T-helper 1 cell treated with Interleukin-12 subunit alpha and Interleukin-12 subunit beta and Interleukin-4 antibody, amounts not matched to agents 30 ng/mL and 1 ng/mL, for 36 hours (primary cell): ENCODE measurements at regions not wholly inside any gene's neighbourhood (a gene's known extent, or its start where the extent isn't known, plus 50 kb on each side); places are given as distances from the start of the nearest gene placed in this dataset.

ENCODE experiments used
- intact Hi-C: fragments of 100-400 bp; cut with micrococcal nuclease; formaldehyde crosslinking; loops from one replicate; pipeline ENCODE4 v1.15.1; 2024

DNA sequence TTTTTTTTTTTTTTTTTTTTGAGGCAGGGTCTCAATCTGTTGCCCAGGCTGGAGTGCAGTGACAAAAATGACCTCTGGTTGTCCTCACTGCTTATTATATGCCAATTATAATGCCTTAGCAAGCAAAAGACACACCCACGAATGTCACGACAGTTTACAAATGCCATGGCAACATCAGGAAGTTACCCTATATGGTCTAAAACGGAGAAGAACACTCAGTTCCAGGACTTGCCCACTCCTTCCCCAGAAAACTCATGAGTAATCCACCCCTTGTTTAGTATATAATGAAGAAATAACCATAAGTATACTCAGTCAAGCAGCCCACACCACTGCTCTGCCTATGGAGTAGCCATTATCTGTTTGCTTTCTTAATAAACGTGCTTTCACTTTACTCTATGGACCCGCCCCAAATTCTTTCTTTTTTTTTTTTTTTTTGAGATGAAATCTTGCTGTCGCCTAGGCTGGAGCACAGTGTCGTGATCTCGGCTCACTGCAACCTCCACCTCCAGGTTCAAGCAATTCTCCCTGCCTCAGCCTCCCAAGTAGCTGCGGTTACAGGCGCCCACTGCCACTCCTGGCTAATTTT, 106.2 kb downstream of the SMIM20 start:
- intact Hi-C loops: no loop called here

DNA sequence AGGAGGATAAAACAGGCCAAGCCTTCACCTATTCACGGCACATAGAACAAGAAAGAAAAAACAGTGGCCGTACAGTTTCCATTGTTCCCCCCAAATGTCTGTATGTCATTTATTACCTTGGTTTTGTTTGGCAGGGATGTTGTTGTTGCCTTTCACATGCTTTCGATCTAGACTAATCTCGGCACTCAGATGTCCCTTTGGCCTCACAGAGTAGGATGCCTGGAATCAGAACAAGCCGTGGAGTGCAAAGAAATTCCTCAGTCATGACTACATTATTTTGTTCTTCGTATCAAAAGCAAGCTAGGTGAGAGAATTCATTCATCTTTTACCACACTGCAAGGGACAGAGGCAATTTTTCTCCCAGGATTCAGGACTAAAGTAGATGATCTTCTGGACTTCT, 106.9 kb downstream of the SMIM20 start:
- intact Hi-C loops: no loop called here

DNA sequence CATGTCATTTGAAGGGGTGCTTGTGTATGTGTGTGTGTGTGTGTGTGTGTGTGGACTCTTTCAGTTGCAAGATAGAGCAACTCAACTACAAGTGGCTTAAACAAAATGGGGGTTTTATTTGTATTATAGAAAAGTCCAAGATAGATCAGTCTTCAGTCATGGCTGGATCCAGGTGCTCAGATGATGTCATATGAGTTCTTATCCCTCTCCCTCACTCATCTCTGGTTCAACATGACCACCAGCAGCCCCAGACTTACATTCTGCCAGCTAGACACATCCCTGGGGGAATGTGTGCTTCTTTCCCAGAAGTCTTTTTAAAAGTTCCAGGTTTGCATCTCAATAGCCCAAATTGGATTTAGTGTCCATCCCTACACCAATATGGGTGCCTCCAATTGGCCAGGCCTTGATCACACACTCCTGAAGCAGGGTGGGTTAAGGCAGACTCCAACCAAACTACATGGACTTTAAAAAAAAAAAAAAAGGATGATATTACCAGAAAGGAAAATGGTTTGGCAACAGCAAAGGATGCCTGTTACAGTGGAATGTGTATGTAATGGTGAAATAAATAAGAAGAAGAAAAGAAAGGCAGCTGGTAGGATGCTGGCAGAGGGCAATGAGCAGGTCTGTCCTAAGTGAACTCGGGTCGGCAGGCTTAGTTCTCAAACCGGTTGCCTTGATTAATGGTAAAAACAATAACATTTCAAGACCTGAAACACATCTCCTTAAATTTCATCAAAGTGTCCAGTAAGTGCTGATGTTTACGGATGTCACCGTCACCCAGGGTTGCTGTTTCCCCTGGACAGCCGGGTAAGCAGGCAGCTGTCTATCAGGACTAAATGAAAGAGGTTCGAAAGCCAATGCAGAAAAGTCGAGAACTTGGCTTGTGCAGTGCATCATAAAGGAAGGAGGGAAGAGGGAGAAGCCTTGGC, 107.7 kb downstream of the SMIM20 start:
- intact Hi-C loops: no loop called here

DNA sequence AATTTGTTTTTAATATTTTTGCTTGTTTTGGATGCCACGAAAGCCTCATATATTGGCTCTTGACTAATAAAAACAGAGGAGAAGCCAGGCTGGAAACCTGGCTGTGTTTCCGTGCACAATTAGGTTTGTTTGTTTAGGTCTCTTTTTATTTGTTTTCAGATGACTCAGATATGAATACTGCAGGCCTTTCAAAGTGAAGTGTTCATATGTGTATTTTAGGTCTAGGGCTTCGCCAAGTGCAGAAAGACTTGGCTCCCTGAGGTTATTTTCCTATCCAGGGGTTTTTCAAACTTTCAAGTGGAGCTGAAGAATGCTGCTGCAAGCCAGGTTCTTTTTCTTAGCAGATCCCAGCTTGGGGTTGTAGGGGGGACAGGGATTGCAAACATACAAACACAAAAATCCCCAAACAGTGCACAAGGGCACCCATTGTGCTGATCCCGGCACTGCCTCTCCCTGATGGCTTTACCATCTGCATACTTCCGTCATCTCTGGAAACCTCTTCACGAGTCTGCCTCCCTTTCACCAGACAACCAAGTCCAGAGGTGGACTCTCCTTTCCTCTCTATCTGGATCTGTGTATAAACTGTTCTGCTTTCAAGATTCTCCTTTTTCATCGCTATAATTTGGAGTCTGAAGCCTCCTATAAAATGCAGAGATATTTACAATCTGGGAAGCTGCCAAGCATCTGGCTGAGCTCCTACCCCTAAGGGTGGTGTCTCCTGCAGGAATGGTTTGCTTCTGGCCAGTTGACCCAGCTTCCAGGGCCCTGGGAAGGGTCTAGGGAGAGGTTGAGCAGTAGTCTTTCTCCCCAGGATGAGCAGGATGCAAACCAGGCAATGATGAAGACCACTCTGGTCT, 108.6 kb downstream of the SMIM20 start:
- intact Hi-C loops: no loop called here

DNA sequence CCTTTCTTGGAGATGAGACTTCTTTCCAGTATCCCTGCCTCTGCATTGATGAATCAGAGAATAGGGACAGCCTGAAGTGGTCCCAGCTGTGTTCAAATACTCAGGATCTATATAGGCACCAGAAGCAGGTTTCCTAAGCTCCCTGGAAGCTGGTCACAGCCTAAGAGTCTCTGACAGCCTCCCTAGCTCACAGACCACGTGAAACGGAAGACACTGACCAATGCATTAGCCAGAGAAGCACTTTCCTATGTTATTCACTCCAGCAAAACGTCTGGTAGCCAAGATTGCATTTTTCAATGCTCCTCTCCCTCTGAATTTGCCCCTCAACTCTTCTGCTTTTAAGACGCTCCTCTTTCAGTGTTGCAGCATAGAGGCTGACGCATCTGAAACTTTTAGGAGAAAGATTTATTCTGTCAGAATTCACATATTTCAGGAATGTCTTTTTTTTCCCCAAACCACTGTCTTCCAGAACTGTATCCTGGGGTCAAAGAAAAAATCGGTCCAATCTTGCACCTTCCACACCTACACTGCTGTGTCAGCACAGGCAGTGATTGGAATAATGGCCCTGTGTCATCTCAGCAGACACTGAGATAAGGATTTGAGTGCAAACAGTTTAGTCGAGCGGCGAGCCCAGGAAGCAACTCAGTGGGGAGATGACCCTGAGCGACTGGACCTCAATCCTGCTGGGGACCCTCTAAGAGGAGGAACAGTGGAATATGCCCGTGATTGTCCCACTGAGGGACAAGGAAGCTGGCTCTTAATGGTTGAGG, 109.4 kb downstream of the SMIM20 start:
- intact Hi-C loops: no loop called here

DNA sequence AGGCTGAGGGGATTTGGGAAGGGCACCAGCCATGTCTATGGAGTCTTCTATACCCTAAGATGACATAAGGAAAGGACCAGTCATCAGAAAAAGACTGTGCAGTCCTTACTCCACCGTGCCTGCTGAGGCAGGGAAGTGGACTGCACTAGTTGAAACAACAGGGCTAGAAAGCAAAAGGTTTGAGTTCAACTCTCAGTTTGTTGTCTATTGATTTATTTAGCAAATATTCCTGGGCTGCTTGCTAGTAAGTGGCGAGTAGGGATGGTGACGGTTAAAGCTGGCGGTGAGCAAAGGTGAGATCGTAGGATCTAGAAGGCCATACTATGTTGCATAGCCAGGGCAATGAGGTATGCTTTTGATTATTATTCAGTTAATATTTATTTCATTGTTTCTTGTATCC, 110.1 kb downstream of the SMIM20 start:
- intact Hi-C loops: no loop called here

DNA sequence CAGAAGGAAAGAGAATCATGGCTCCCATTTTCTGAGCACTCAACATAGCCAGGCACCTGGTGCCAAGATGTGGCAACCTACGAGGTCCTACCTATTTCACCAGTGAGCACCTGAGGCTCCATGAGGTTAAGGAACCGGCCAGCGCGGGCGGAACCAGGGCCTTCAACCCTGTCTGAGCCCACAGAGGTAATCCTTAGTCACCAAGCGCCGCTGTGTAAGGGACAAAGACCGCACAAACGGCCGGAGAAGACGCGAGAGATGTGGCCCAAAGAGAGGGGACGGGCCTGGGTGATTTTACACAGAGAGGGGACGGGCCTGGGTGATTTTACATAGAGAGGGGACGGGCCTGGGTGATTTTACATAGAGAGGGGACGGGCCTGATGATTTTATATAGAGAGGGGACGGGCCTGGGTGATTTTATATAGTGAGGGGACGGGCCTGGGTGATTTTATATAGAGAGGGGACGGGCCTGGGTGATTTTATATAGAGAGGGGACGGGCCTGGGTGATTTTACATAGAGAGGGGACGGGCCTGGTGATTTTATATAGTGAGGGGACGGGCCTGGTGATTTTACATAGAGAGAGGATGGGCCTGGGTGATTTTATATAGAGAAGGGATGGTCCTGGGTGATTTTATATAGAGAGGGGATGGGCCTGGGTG, 114.2 kb downstream of the SMIM20 start:
- intact Hi-C loops: loop anchor here (1.0 to 5.0 kb wide), 6 partner anchors 40 to 689 kb away; no protein-coding TSS in a partner anchor

DNA sequence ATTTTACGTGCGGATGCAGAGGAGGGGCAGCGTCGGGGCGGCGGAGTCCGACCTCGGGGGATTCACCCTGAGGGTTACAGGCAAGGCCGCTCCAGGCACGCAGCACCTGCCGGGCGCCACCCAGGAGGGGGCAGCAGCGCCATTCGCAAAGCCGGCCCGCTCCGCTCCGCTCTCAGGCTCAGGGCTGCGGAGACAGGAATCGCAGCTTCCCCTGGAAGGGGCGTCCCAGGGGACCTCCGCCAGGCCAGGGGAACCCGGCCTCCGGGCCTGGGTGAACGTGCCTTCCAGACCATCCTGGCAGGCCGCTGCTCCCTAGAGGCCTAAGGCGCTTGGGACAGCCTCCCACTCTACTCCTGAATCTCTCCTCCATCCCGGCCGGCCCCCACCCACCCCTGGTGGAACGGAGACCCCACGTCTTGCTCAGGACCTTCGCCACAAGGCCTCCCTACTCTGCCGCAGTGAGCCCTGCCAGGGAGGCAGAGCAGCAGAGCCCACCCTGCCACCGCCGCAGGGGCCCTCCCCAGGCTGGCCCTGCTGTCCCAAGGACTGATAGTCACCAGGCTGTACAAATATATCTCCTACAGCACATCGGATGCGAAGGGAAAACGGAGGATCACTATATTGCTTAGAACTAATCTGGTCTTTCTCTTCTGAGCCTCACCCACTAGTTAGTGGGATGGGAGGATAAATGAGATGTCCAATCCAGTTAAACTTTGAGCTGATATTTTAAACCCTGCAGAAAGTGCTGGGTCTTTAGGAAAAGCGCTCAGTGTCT, 115.0 kb downstream of the SMIM20 start:
- intact Hi-C loops: loop anchor here (1.0 to 5.0 kb wide), 7 partner anchors 41 to 981 kb away; no protein-coding TSS in a partner anchor

DNA sequence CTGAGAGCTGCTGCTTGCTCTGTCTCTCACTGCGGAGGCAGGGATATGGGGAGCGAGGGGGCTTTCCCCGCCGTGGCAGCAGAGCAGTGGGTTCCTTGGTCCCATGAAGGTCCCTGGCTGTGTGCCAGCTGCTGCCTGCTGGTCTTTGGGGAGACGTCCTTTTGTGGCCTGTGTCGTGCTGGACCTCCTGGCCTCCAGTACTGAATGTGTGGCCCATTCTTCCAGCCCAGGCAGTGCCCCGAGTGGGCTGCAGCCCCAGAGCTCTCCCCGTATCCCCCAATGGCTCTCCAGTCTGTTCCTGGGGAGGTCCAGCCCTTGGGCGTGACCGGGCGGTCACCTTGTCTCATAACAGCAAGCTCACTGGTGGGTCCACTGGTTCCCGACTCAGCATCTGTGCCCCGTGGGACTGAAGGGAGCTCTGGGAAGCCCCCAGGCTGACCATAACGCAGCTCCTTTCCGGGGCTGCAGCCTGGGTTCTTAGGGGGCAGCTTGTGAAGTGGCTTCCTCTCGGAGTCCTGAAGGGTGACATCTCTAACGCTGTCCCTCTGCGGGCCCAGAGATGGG, 115.6 kb downstream of the SMIM20 start:
- intact Hi-C loops: loop anchor here (1.0 to 5.0 kb wide), 3 partner anchors 45 to 981 kb away; no protein-coding TSS in a partner anchor

DNA sequence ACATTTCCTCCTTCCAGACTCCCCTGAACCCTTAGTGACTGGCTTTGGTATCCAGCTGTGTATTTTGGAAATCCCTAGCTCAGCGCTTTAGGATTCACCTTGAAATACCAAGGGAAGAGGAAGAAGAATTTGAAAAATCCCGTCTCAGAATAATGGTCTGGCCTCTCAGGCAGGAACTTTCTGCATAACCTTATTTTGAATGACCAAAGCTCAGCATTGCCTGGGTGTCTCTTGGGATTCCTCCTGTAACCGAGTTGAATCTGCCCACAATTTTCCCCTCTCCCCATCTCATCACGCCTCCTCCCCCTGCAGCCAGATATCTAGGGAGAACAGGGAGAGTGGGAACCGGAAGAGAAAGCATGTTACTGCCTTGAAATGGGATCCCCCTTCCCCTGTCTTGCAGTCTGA, 116.2 kb downstream of the SMIM20 start:
- intact Hi-C loops: no loop called here

DNA sequence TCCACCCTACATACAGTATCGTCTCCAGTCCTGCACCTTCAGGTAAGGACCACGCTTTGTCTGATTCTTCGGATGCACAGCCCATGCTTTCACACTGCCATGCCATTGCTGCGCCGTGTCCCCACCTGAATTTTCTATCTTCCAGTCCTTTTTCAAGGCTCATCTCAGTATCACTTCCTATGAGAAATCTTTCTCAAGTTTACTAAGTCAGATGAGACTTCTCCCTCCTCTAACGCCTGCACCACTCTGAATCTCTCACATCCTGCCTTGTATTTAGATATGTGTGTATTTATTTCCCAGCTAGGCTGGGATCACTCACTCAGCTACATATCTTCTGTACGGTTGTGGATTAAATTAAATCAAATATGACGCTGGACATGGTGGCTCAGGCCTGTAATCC, 116.8 kb downstream of the SMIM20 start:
- intact Hi-C loops: no loop called here

DNA sequence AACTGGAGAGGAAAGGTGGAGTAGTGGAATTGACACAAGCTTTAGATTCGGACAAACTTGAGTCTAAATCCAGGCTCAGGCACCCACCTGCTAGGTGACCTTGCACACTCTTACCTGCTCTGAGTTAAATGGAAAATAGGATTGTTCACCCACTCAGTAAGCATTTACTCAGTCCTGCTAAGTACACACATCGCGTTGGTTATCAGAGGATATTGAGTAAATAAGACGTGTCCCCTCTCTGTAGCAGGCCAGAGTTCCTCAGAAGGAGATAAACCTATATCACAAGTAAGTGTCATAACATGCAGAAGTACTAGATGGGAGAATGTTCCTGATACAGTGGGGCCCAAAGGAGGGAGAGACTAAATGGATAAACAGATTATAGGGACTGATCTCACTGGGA, 117.7 kb downstream of the SMIM20 start:
- intact Hi-C loops: no loop called here

DNA sequence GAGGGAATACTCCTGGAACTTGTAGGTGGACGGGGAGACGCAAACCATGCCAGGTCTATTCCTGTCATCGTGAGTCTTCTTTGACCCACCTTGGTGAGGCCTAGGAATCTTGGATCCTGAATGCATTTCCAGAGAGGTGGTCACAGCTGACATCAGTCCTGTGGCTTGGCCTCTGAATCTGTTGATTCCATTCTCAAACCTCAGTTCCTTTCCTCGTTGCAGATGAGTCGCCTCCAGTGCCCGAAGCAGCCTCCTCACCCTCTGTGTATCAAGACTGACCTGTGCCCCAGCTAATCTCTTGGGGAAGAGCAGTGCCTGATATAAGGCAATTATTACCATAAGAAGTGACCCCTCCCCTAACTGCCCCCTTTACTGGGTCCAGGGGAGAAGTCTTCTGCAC, 118.1 kb downstream of the SMIM20 start:
- intact Hi-C loops: no loop called here

DNA sequence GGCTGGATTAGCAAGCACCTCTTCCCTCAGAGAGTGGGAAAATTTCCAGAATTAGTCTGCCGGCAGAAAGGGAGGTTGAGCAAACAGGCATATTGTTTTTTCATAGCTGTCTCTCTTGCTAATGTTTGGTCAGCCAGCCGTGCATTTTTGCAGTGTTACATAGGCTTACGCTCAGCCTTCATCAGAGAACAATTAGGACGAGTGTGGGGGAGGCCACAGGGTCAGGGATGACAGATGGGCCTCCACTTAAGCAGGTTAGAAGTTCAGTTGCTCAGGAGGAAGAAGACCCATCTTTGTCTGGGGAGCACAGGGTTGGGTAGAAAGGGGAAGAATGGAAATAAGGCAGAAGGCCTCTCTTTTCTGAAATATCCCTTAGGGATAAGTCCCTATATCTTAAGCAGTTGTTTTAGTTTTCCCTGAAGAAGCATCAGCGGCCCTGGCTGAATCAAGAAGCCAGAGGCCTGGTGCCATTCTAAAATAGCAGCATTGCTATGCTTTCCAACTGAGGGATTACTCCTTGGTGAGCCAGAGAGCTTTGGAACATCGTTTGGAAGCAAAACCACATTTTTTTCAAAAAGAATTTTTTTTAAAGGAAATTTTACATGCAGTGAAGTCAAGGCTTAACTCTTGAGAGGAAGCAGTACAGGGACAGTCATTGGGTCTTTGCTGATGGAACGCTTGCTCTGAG, 118.8 kb downstream of the SMIM20 start:
- intact Hi-C loops: no loop called here

DNA sequence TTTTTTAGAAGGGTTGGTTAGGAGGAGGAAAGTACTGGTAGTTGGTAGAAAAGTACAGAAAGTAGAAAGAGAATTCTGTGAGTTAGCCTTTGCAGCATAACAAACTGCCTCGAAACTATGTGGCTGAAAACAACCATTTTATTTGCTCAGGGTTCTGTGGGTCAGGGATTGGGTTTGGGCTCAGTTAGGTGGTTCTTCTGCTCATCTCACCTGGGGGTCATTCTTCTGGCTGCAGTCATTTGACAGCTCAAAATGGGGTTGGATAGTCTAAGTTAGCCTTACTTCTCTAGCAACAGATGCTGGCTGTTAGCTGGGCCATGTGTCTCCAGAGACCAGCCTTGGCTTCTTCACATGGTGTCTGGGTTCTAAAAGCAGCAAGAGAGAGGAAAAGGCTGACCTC, 119.4 kb downstream of the SMIM20 start:
- intact Hi-C loops: no loop called here

DNA sequence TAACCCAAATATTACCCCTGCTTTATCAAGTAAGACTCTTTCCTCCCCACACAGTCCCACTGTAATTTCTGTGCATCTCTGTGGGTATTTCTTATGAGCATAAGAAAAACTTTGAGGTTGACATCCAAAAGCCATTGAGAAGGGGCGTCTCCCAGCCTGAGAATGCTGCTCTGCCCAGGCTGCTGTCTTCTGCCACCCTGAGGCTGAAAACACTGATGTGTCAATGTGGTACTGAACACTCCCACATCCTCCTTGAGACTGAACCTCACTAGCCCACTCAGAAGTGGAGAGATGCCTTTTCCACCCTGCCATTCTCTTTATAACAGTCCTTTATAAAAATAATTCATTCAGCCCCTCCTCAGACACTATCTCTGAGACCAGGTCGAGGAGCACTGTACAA, 120.8 kb downstream of the SMIM20 start:
- intact Hi-C loops: no loop called here

DNA sequence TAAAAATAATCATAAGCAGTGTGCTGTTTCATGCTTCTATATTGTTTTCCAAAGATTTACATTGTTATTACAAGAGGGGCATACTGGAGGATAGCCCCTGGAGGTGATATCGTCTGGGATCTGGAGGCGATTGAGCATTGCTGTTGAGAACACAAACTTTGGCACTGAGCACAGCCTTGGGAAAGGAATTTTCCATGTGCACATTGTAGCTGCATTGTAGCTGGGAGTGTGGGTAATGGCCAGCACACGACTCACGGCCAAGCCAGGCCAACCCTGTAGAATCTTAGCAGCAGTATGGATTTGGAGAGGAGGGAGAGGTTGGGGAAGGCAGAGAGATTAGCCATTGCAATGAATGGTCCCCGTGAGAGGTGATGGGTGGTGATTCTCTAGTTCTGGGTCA, 121.9 kb downstream of the SMIM20 start:
- intact Hi-C loops: no loop called here

DNA sequence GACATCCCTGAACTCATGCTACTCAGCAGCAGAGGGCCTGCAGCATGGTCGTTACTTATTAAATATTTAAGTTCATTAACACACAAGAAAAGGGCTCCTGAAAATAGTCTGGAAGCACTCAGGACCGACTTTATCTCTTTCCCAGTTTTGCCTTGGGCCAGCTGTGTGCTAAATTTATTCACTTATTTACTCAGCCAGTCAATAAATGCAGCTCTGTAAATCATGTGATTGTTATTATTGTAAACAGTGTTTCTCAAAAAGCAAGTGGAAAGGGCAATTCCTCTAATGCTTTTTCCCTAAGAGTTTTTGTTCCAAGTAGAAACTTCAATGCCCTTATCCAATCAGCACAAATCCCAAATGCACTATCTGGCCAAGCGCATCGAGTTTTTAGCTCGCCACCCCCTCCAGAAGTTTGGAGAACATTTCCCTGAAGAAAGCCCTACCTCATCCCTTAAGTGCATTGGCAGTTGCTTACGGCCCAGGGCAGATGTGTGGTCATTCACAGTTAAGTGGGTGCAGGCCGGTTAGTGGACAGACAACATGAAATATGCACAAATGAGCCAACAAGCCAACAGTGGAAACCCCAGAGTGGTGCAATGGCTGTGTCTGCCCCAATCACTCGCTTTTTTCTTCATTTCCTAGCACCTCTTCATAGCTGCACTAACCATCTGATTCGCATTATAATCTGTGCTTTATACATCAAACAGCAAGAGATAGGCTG, 125.8 kb downstream of the SMIM20 start:
- intact Hi-C loops: no loop called here
